CD4-positive, alpha-beta T cell (primary cell): ENCODE measurements at regions not wholly inside any gene's neighbourhood (a gene's known extent, or its start where the extent isn't known, plus 50 kb on each side); places are given as distances from the start of the nearest gene placed in this dataset.
A peak's percentile ranks its signal among the peaks of the same experiment; 100 is the strongest.

Experiments used
- ATAC-seq: fragments of 200-7000 bp; cut with Tn5 transposase; one replicate; pipeline ENCODE4 v1.10.0; 2022; ENCODE audit warnings: mild to moderate bottlenecking; ENCODE audit not compliant: poor library complexity
- CTCF ChIA-PET: fragments of 350-600 bp; sonication (Branson Sonifier 250); formaldehyde crosslinking; loops from one replicate; lab custom pipeline; 2021; ENCODE audit warnings: antibody characterized with exemption, inconsistent platforms; lab: Charles Lee
- POLR2A ChIA-PET: fragments of 350-600 bp; sonication (Branson Sonifier 250); formaldehyde crosslinking; loops from one replicate; lab custom pipeline; 2021; ENCODE audit warnings: antibody characterized with exemption, inconsistent platforms; lab: Charles Lee
- DNase-seq, 14 experiments: peaks; one replicate each; pipeline ENCODE4 v3.0.0-alpha.2; 2013 to 2020; ENCODE audit warnings: mixed read lengths in 2 of 14
- H3K27ac ChIP-seq, 2 donors: one replicate each; pipeline versions ENCODE4 v1.5.1 to v1.7.0; 2013; ENCODE audit warnings: low read length in 2 of 2, low read depth in 1 of 2, mild to moderate bottlenecking in 1 of 2
- H3K27me3 ChIP-seq, 2 experiments: 1 replicate in 1 of 2; 2 replicates in 1 of 2; pipeline versions ENCODE4 v1.6.1 to v1.7.0; 2013; ENCODE audit warnings: low read length in 2 of 2, control low read depth in 1 of 2, mild to moderate bottlenecking in 1 of 2, moderate library complexity in 1 of 2; ENCODE audit not compliant: insufficient read depth in 2 of 2, control insufficient read depth in 1 of 2
- H3K36me3 ChIP-seq: one replicate; pipeline ENCODE4 v1.6.1; 2013; ENCODE audit warnings: low read length, control low read depth; ENCODE audit not compliant: insufficient read depth
- H3K4me1 ChIP-seq: one replicate; pipeline ENCODE4 v1.6.1; 2013; ENCODE audit warnings: low read length, control low read depth; ENCODE audit not compliant: insufficient read depth
- H3K4me3 ChIP-seq: one replicate; pipeline ENCODE4 v1.5.1; 2013; ENCODE audit warnings: mild to moderate bottlenecking, low read length, moderate library complexity
- H3K9me3 ChIP-seq, 2 experiments: 1 replicate in 1 of 2; 2 replicates in 1 of 2; pipeline versions ENCODE4 v1.6.1 to v1.7.0; 2013; ENCODE audit warnings: low read length in 2 of 2, mild to moderate bottlenecking in 2 of 2, control low read depth in 1 of 2, moderate library complexity in 1 of 2; ENCODE audit not compliant: control insufficient read depth in 1 of 2, insufficient read depth in 1 of 2
- H3K27ac Mint-ChIP-seq: one replicate; pipeline ENCODE4 v1.8.0; 2020; ENCODE audit warnings: mixed read lengths
- H3K27me3 Mint-ChIP-seq: one replicate; pipeline ENCODE4 v1.8.0; 2021; ENCODE audit warnings: mixed read lengths
- H3K36me3 Mint-ChIP-seq: one replicate; pipeline ENCODE4 v1.8.0; 2021; ENCODE audit warnings: low read depth, mixed read lengths
- H3K4me1 Mint-ChIP-seq: one replicate; pipeline ENCODE4 v1.8.0; 2021; ENCODE audit warnings: low read depth, mixed read lengths
- H3K4me3 Mint-ChIP-seq: one replicate; pipeline ENCODE4 v1.8.0; 2020; ENCODE audit warnings: mild to moderate bottlenecking, mixed read lengths
- H3K9me3 Mint-ChIP-seq: one replicate; pipeline ENCODE4 v1.8.0; 2020; ENCODE audit warnings: mixed read lengths
- intact Hi-C, 2 experiments: fragments of 100-400 bp; cut with DNase I in 1 of 2; cut with micrococcal nuclease in 1 of 2; formaldehyde crosslinking; loops; one replicate each; pipeline versions ENCODE4 v1.15.1 to v1.9.0; 2023 to 2025; cut with DNase I, micrococcal nuclease
- TF ChIP-seq, protein P1 (sequence below): fragments of 200-600 bp; IDR thresholded peaks from one replicate; pipeline ENCODE4 v1.8.0; 2022; ENCODE audit warnings: antibody characterized with exemption, mild to moderate bottlenecking

GRCh38 chr2:234885118-234885517 lies 66.7 kb upstream of the SH3BP4 start:
- DNase-seq (no peak), ATAC-seq (no peak)
- Histone ChIP-seq H3K4me3 (no peak overlapping the region), H3K36me3 (no peaks in the 10 kb centered on the region), H3K9me3 (peaks cover 0 to 5% of the 10 kb centered on the region in 2 experiments), H3K27ac (no peak overlapping the region), H3K4me1 (no peaks in the 10 kb centered on the region), H3K27me3 (no peaks in the 10 kb centered on the region)
- TF ChIP-seq, protein P1, sequence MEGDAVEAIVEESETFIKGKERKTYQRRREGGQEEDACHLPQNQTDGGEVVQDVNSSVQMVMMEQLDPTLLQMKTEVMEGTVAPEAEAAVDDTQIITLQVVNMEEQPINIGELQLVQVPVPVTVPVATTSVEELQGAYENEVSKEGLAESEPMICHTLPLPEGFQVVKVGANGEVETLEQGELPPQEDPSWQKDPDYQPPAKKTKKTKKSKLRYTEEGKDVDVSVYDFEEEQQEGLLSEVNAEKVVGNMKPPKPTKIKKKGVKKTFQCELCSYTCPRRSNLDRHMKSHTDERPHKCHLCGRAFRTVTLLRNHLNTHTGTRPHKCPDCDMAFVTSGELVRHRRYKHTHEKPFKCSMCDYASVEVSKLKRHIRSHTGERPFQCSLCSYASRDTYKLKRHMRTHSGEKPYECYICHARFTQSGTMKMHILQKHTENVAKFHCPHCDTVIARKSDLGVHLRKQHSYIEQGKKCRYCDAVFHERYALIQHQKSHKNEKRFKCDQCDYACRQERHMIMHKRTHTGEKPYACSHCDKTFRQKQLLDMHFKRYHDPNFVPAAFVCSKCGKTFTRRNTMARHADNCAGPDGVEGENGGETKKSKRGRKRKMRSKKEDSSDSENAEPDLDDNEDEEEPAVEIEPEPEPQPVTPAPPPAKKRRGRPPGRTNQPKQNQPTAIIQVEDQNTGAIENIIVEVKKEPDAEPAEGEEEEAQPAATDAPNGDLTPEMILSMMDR = no peak
- Mint-ChIP-seq H3K4me3 (no peak overlapping the region), H3K4me1 (no peaks in the 10 kb centered on the region), H3K27ac (no peak overlapping the region), H3K9me3 (no peaks in the 10 kb centered on the region), H3K27me3 (peaks cover 22% of the 10 kb centered on the region), H3K36me3 (no peaks in the 10 kb centered on the region)
- CTCF ChIA-PET = no interaction called here
- intact Hi-C loops = no loop called here
- POLR2A ChIA-PET = no interaction called here

GRCh38 chr2:234884591-234884990 lies 67.2 kb upstream of the SH3BP4 start:
- Histone ChIP-seq H3K27ac (no peak overlapping the region), H3K36me3 (no peaks in the 10 kb centered on the region), H3K27me3 (no peaks in the 10 kb centered on the region), H3K4me3 (no peak overlapping the region), H3K4me1 (no peaks in the 10 kb centered on the region), H3K9me3 (peaks cover 0 to 5% of the 10 kb centered on the region in 2 experiments)
- no peaks in the 10 kb centered on the region for H3K4me1 Mint-ChIP-seq
- no peaks in the 10 kb centered on the region for H3K9me3 Mint-ChIP-seq
- no peaks in the 10 kb centered on the region for H3K36me3 Mint-ChIP-seq
- ChIA-PET POLR2A (no interaction called here), CTCF (no interaction called here)
- H3K27me3 Mint-ChIP-seq = peaks cover 22% of the 10 kb centered on the region
- ATAC-seq (no peak), DNase-seq (no peak)
- H3K4me3 Mint-ChIP-seq = no peak overlapping the region
- intact Hi-C loops = no loop called here
- TF ChIP-seq, protein P1 = no peak
- no peak overlapping the region for H3K27ac Mint-ChIP-seq

- H3K4me1 Mint-ChIP-seq = no peaks in the 10 kb centered on the region
- TF ChIP-seq, protein P1 = no peak
- POLR2A ChIA-PET = no interaction called here
- no peak overlapping the region for H3K27ac Mint-ChIP-seq
- H3K36me3 Mint-ChIP-seq = no peaks in the 10 kb centered on the region
- Histone ChIP-seq H3K27ac (no peak overlapping the region), H3K9me3 (no peaks in the 10 kb centered on the region), H3K4me3 (no peak overlapping the region), H3K36me3 (no peaks in the 10 kb centered on the region), H3K4me1 (no peaks in the 10 kb centered on the region), H3K27me3 (no peaks in the 10 kb centered on the region)
- DNase-seq (peak in 9 of 14 experiments; percentile 5 to 49 (median 11)), ATAC-seq (no peak)
- H3K9me3 Mint-ChIP-seq = no peaks in the 10 kb centered on the region
- CTCF ChIA-PET = no interaction called here
- intact Hi-C loops = no loop called here
- H3K27me3 Mint-ChIP-seq = peaks cover 26% of the 10 kb centered on the region
- no peak overlapping the region for H3K4me3 Mint-ChIP-seq
Measured at GRCh38 chr2:234881413-234882241, 70.2 kb upstream of the SH3BP4 start.
